Stomach (tissue), 8 donors: ENCODE measurements at regions not wholly inside any gene's neighbourhood (a gene's known extent, or its start where the extent isn't known, plus 50 kb on each side); places are given as distances from the start of the nearest gene placed in this dataset.

Source experiments
- DNase-seq, 2 donors: peaks; one replicate each; pipeline versions ENCODE4 v3.0.0 to v3.0.0-alpha.2; 2013 to 2019
- H3K27ac ChIP-seq, 5 donors: fragments of 200-600 bp in 4 of 5; sonication (generic) in 4 of 5; one replicate each; pipeline ENCODE4 v1.5.1; 2013 to 2019; ENCODE audit warnings: mild to moderate bottlenecking in 1 of 5, moderate library complexity in 1 of 5
- H3K27me3 ChIP-seq, 3 donors: fragments of 200-600 bp; sonication (generic); one replicate each; pipeline ENCODE4 v1.5.1; 2017 to 2019; ENCODE audit warnings: mixed run types in 1 of 3
- H3K36me3 ChIP-seq, 4 donors: fragments of 200-600 bp; sonication (generic); 1 replicate in 3 of 4; 2 replicates in 1 of 4; pipeline ENCODE4 v1.5.1; 2016 to 2019
- H3K4me1 ChIP-seq, 4 donors: fragments of 200-600 bp; sonication (generic); one replicate each; pipeline ENCODE4 v1.5.1; 2016 to 2019
- H3K4me3 ChIP-seq, 4 donors: fragments of 200-600 bp; sonication (generic) in 3 of 4; one replicate each; pipeline ENCODE4 v1.5.1; 2016 to 2019; ENCODE audit warnings: mild to moderate bottlenecking in 1 of 4
- H3K9me3 ChIP-seq, 4 donors: fragments of 200-600 bp; sonication (generic); one replicate each; pipeline ENCODE4 v1.5.1; 2016 to 2019
- EP300 ChIP-seq: sonication (generic); formaldehyde crosslinking; IDR thresholded peaks from one replicate; pipeline ENCODE4 v1.6.1; 2017; ENCODE audit warnings: antibody characterized with exemption
- POLR2A ChIP-seq, 4 donors: fragments of 450-650 bp; IDR thresholded peaks; one replicate each; pipeline ENCODE4 v1.6.1; 2016; ENCODE audit warnings: antibody characterized with exemption in 4 of 4, control low read depth in 2 of 4, mild to moderate bottlenecking in 1 of 4, moderate library complexity in 1 of 4
- POLR2AphosphoS5 ChIP-seq, 3 donors: sonication (generic); formaldehyde crosslinking; IDR thresholded peaks; one replicate each; pipeline ENCODE4 v1.6.1; 2016; ENCODE audit warnings: antibody characterized with exemption in 3 of 3
- WGBS, 5 donors: extraction: QIAGEN DNeasy Blood & Tissue Kit in 3 of 5; methylation state at CpG; one replicate each; pipeline versions ENCODE4 v1.1.5 to v1.1.7; 2013 to 2018; 5-methylcytosine and 5-hydroxymethylcytosine counted together
- intact Hi-C: fragments of 100-400 bp; cut with DNase I; formaldehyde crosslinking; loops from one replicate; pipeline ENCODE4 v1.15.1; 2023; ENCODE audit warnings: low total_unique reads
- TF ChIP-seq, protein P1 (sequence below), 7 experiments: fragments of 450-650 bp in 4 of 7; fragments of 200-600 bp in 3 of 7; sonication (generic) in 3 of 7; IDR thresholded peaks; one replicate each; pipeline ENCODE4 v1.5.1; 2016 to 2019; ENCODE audit warnings: antibody characterized with exemption in 7 of 7, control low read depth in 2 of 7, mild to moderate bottlenecking in 1 of 7
- donor health status: healthy with polysubstance abuse.
- donor health status: Bipolar disorder and iron deficiency.
- donor health status: healthy.

GRCh38 chr4:157885811-157886210, 287.0 kb downstream of the GASK1B start:
- Histone ChIP-seq H3K27me3 (no peaks in the 10 kb centered on the region), H3K4me3 (no peak overlapping the region), H3K4me1 (no peaks in the 10 kb centered on the region), H3K9me3 (no peaks in the 10 kb centered on the region), H3K36me3 (no peaks in the 10 kb centered on the region), H3K27ac (no peak overlapping the region)
- DNase-seq, result no peak
- no peak for TF ChIP-seq EP300
- TF ChIP-seq, protein P1, sequence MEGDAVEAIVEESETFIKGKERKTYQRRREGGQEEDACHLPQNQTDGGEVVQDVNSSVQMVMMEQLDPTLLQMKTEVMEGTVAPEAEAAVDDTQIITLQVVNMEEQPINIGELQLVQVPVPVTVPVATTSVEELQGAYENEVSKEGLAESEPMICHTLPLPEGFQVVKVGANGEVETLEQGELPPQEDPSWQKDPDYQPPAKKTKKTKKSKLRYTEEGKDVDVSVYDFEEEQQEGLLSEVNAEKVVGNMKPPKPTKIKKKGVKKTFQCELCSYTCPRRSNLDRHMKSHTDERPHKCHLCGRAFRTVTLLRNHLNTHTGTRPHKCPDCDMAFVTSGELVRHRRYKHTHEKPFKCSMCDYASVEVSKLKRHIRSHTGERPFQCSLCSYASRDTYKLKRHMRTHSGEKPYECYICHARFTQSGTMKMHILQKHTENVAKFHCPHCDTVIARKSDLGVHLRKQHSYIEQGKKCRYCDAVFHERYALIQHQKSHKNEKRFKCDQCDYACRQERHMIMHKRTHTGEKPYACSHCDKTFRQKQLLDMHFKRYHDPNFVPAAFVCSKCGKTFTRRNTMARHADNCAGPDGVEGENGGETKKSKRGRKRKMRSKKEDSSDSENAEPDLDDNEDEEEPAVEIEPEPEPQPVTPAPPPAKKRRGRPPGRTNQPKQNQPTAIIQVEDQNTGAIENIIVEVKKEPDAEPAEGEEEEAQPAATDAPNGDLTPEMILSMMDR (IDR thresholded peaks at IDR 0.05), result no peak
- TF ChIP-seq POLR2AphosphoS5 (IDR thresholded peaks at IDR 0.05), result no peak
- TF ChIP-seq POLR2A (IDR thresholded peaks at IDR 0.05), result no peak
- intact Hi-C loops, result no loop called here
- 38 to 69% (median 45%) methylated on average over 3 of the region's 3 CpGs for WGBS, 5 donors

GRCh38 chr4:157882901-157883300, 289.9 kb downstream of the GASK1B start:
- Histone ChIP-seq H3K27me3 (no peaks in the 10 kb centered on the region), H3K9me3 (no peaks in the 10 kb centered on the region), H3K27ac (no peak overlapping the region), H3K36me3 (no peaks in the 10 kb centered on the region), H3K4me3 (no peak overlapping the region), H3K4me1 (no peaks in the 10 kb centered on the region)
- no peak for DNase-seq
- TF ChIP-seq POLR2A (IDR thresholded peaks at IDR 0.05) (no peak), EP300 (no peak), POLR2AphosphoS5 (IDR thresholded peaks at IDR 0.05) (no peak)
- TF ChIP-seq, protein P1 (IDR thresholded peaks at IDR 0.05), result no peak
- intact Hi-C loops, result no loop called here

DNA sequence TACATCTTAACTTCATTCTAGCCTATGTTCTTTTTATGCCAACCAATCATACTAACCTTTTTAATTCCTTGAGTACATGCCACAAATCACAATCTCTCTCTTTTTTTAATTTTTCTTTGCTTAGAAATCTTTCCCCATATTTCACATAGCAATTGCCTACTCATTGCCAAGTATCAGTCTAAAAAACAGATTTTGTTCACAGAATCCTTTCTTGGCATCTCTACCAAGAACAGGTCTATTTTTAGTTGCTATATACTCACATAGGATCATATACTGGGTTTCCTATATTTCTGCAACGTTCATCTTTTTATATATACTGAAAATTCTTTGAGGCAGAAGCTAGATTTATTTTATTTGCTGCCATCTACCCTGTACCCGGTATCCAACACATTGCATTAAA, 292.1 kb downstream of the GASK1B start:
- H3K27ac ChIP-seq, result no peak overlapping the region
- no peak for DNase-seq
- TF ChIP-seq POLR2AphosphoS5 (IDR thresholded peaks at IDR 0.05), result no peak
- no peak for TF ChIP-seq POLR2A (IDR thresholded peaks at IDR 0.05)
- no peak for TF ChIP-seq EP300
- TF ChIP-seq, protein P1 (IDR thresholded peaks at IDR 0.05), result no peak
- no peaks in the 10 kb centered on the region for H3K36me3 ChIP-seq
- WGBS, 5 donors, result 71 to 87% (median 83%) methylated on average over 2 of the region's 2 CpGs
- no peak overlapping the region for H3K4me3 ChIP-seq
- H3K27me3 ChIP-seq, result no peaks in the 10 kb centered on the region
- H3K4me1 ChIP-seq, result no peaks in the 10 kb centered on the region
- intact Hi-C loops, result no loop called here
- no peaks in the 10 kb centered on the region for H3K9me3 ChIP-seq

DNA sequence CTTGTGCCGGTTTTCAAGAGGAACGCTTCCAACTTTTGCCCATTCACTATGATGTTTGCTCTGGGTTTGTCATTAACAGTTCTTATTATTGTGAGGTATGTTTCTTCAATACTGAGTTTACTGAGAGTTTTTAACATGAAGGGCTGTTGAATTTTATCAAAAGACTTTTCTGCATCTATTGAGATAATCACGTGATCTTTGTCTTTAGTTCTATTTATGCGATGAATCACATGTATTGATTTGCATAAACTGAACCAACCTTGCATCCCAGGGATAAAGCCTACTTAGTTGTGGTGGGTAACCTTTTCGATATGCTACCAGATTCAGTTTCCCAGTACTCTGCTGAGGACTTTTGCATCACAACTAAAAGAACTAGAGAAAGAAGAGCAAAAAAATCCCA, 318.0 kb downstream of the GASK1B start:
- WGBS, 5 donors, result 66 to 71% (median 68%) methylated on average over 5 of the region's 5 CpGs
- H3K4me1 ChIP-seq, result no peaks in the 10 kb centered on the region
- no peak for DNase-seq
- intact Hi-C loops, result no loop called here
- H3K36me3 ChIP-seq, result no peaks in the 10 kb centered on the region
- H3K4me3 ChIP-seq, result no peak overlapping the region
- TF ChIP-seq POLR2A (IDR thresholded peaks at IDR 0.05) (no peak), EP300 (no peak), POLR2AphosphoS5 (IDR thresholded peaks at IDR 0.05) (no peak)
- TF ChIP-seq, protein P1 (IDR thresholded peaks at IDR 0.05), result no peak
- no peak overlapping the region for H3K27ac ChIP-seq
- no peaks in the 10 kb centered on the region for H3K27me3 ChIP-seq
- H3K9me3 ChIP-seq, result no peaks in the 10 kb centered on the region
